OCI-LY1 (cell line): ENCODE measurements at regions not wholly inside any gene's neighbourhood (a gene's known extent, or its start where the extent isn't known, plus 50 kb on each side); places are given as distances from the start of the nearest gene placed in this dataset.

ENCODE experiments used
- CTCF ChIP-seq: fragments of 200-600 bp; sonication (generic), shearing (Covaris generic); IDR thresholded peaks from 2 replicates; pipeline ENCODE4 v1.5.1; 2017; ENCODE audit warnings: mild to moderate bottlenecking, antibody characterized with exemption, low read length, moderate library complexity, mixed read lengths
- EZH2 ChIP-seq: fragments of 200-600 bp; sonication (generic), shearing (Covaris generic); IDR thresholded peaks from 2 replicates; pipeline ENCODE4 v1.8.0; 2017; ENCODE audit warnings: borderline replicate concordance, mixed run types, mild to moderate bottlenecking, antibody characterized with exemption, low read length, moderate library complexity, mixed read lengths

GRCh38 chr2:194294156-194294555 is 1362.9 kb upstream of the SLC39A10 start:
- TF ChIP-seq CTCF: no peak
- TF ChIP-seq EZH2: no peak
